GM21786 (cell line): ENCODE measurements at regions not wholly inside any gene's neighbourhood (a gene's known extent, or its start where the extent isn't known, plus 50 kb on each side); places are given as distances from the start of the nearest gene placed in this dataset.

Experiments used
- ATAC-seq: cut with Tn5 transposase; IDR thresholded peaks from one replicate; pipeline ENCODE4 v1.9.1; 2021; ENCODE audit not compliant: unreplicated experiment

- no peak for ATAC-seq
Measured at GRCh38 chr11:35076201-35077100, 62.5 kb upstream of the CD44 start.

GRCh38 chr11:35077709-35078469 is 61.1 kb upstream of the CD44 start:
- ATAC-seq: peak; percentile 50

- ATAC-seq: no peak
Measured at GRCh38 chr11:35078470-35078735, 60.6 kb upstream of the CD44 start.

- no peak for ATAC-seq
Measured at GRCh38 chr11:35079611-35080010, 59.4 kb upstream of the CD44 start.

- ATAC-seq: peak; percentile 76
Measured at GRCh38 chr11:35082321-35083180, 56.4 kb upstream of the CD44 start.

GRCh38 chr11:35083181-35083430 is 55.9 kb upstream of the CD44 start:
- ATAC-seq: no peak

- ATAC-seq: peak; percentile 61
Measured at GRCh38 chr11:35083431-35084238, 55.3 kb upstream of the CD44 start.

- ATAC-seq: no peak
Measured at GRCh38 chr11:35084817-35085440, 54.0 kb upstream of the CD44 start.

- no peak for ATAC-seq
Measured at GRCh38 chr11:35085531-35086165, 53.3 kb upstream of the CD44 start.

- ATAC-seq: no peak
Measured at GRCh38 chr11:35087648-35088047, 51.3 kb upstream of the CD44 start.

GRCh38 chr11:35088226-35088625 is 50.7 kb upstream of the CD44 start:
- ATAC-seq: no peak

- ATAC-seq: no peak
Measured at GRCh38 chr11:35088676-35089075, 50.3 kb upstream of the CD44 start.
